Mucosa of descending colon (tissue), 3 donors: ENCODE measurements at regions not wholly inside any gene's neighbourhood (a gene's known extent, or its start where the extent isn't known, plus 50 kb on each side); places are given as distances from the start of the nearest gene placed in this dataset.

ENCODE experiments used
- ATAC-seq: fragments of 200-7000 bp; cut with Tn5 transposase; one replicate; pipeline ENCODE4 v1.9.1; 2020; ENCODE audit warnings: mild to moderate bottlenecking, moderate library complexity
- DNase-seq, 3 donors: peaks; one replicate each; pipeline ENCODE4 v3.0.0-alpha.2; 2020
- H3K36me3 ChIP-seq: fragments of 200-600 bp; one replicate; pipeline ENCODE4 v1.8.0; 2021; ENCODE audit warnings: low read depth, mild to moderate bottlenecking
- H3K4me1 ChIP-seq: fragments of 200-600 bp; one replicate; pipeline ENCODE4 v1.8.0; 2021; ENCODE audit warnings: low read depth, mild to moderate bottlenecking
- H3K4me3 ChIP-seq: fragments of 200-600 bp; one replicate; pipeline ENCODE4 v1.8.0; 2021; ENCODE audit warnings: mild to moderate bottlenecking
- H3K9me3 ChIP-seq: fragments of 200-600 bp; one replicate; pipeline ENCODE4 v1.8.0; 2021; ENCODE audit warnings: mild to moderate bottlenecking
- intact Hi-C, 2 donors: fragments of 100-400 bp; cut with DNase I in 1 of 2; cut with micrococcal nuclease in 1 of 2; formaldehyde crosslinking; loops; one replicate each; pipeline versions ENCODE4 v1.11.0 to v1.11.1; 2022; cut with DNase I, micrococcal nuclease
- TF ChIP-seq, protein P1 (sequence below): fragments of 200-600 bp; IDR thresholded peaks from one replicate; pipeline ENCODE4 v1.8.0; 2022; ENCODE audit warnings: antibody characterized with exemption, mild to moderate bottlenecking
- donor health status: DM: no; HTN: no; CAD: no; lungs with moderate emphysema.
- donor health status: DM: no; HTN: no; CAD: no.
- donor health status: DM: no; HTN: yes; CAD: no.

DNA sequence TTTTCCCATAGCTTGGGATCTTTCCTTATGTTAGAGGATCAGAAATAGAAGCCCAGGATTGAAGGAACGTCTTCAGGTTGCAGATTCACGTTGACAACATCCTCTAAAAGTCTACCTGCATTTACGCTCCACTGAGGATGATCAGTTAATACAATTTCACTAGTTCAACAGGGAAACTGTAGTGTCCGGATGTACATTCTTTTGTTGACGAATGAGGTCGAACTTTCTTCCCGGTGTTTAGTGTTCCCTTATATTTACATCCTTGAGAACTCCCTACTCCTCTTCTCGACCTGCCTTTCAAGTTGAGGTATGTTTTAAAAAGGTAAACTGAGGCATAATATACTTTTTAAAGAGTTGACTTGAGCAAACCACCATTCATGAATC, 74.8 kb downstream of the SIK1 start:
- no peaks in the 10 kb centered on the region for H3K36me3 ChIP-seq
- H3K4me3 ChIP-seq = no peak overlapping the region
- intact Hi-C loops = no loop called here
- no peaks in the 10 kb centered on the region for H3K4me1 ChIP-seq
- TF ChIP-seq, protein P1, sequence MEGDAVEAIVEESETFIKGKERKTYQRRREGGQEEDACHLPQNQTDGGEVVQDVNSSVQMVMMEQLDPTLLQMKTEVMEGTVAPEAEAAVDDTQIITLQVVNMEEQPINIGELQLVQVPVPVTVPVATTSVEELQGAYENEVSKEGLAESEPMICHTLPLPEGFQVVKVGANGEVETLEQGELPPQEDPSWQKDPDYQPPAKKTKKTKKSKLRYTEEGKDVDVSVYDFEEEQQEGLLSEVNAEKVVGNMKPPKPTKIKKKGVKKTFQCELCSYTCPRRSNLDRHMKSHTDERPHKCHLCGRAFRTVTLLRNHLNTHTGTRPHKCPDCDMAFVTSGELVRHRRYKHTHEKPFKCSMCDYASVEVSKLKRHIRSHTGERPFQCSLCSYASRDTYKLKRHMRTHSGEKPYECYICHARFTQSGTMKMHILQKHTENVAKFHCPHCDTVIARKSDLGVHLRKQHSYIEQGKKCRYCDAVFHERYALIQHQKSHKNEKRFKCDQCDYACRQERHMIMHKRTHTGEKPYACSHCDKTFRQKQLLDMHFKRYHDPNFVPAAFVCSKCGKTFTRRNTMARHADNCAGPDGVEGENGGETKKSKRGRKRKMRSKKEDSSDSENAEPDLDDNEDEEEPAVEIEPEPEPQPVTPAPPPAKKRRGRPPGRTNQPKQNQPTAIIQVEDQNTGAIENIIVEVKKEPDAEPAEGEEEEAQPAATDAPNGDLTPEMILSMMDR = no peak
- DNase-seq (no peak), ATAC-seq (no peak)
- H3K9me3 ChIP-seq = no peaks in the 10 kb centered on the region

DNA sequence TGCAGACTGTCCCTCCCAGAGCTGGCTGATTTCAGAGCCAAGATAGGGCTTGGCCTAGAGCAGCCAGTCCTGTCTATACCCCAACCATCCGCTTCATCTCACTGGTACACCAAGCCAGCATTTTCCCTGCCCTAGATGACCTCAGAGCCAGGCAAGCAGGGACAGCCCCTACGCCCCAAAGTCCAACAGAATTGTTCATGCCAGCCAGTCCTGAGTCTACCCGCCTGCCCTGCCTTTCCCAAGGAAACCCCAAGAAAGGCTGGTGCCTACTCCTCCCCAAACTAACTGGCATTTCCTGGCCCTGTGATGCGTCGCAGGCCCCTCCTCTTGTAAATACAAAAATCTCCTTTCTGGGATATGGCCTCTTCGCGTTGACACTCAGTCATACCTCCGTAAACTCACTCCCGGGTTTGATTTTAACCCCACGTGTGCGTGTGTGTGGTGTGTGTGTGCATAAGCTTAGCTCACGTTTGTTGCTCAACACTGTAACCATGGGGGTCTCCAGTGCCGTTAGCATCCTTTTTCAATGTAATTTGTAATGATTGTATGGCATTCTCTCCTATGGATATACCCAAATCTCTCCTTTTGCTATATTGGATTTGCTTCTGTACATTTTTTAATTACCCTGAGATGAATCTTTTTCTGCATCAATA, 75.3 kb downstream of the SIK1 start:
- intact Hi-C loops = no loop called here
- ATAC-seq = no peak
- no peak overlapping the region for H3K4me3 ChIP-seq
- H3K9me3 ChIP-seq = no peaks in the 10 kb centered on the region
- DNase-seq = no peak
- H3K4me1 ChIP-seq = no peaks in the 10 kb centered on the region
- H3K36me3 ChIP-seq = no peaks in the 10 kb centered on the region
- TF ChIP-seq, protein P1 = no peak

DNA sequence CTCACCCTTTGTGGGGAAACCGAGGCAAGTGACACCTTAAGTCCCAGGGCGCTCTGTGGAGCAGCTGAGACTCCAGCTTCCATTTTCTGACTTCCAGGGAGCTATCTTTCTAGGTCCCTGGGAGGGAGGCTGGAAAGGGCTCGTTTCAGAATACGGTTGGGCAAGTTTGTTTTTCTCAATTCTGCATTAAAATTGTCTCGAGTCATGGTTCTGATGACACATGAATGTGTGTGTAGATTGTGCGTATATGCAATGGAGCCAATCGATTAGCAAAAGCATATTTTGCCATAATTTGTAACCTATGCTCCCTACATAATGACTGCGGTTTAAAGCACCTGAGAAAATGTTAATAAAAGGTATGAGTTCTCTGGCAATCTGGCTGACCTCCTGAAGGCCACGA, 77.3 kb downstream of the SIK1 start:
- Histone ChIP-seq H3K36me3 (no peaks in the 10 kb centered on the region), H3K4me1 (peaks cover 5% of the 10 kb centered on the region), H3K9me3 (no peaks in the 10 kb centered on the region), H3K4me3 (no peak overlapping the region)
- intact Hi-C loops = no loop called here
- DNase-seq (no peak), ATAC-seq (no peak)
- TF ChIP-seq, protein P1 = no peak

DNA sequence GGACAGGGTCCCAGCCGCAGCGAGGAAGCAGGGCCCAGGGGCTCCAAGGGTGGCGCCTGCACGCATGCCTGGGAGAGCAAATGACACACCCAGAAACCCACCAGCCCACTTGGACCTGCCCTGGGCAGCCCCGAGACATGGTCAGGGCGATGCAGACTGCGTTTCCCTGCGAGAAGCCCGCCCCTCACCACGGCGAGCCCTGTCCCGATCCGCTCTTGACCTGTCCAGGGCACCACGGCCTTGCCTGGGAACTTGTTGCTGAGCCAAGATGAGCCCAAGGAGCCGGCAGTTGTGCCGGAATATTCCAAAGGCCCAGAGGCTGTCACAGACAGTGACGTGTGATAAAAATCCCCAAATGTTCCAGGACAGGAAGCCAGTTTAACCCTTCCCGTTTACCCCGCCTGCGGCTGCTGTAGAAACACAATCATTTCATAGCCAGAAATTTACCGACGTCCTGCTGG, 78.1 kb downstream of the SIK1 start:
- no peaks in the 10 kb centered on the region for H3K9me3 ChIP-seq
- H3K4me1 ChIP-seq = peaks cover 13% of the 10 kb centered on the region
- DNase-seq (no peak), ATAC-seq (no peak)
- H3K4me3 ChIP-seq = no peak overlapping the region
- no peaks in the 10 kb centered on the region for H3K36me3 ChIP-seq
- TF ChIP-seq, protein P1 = no peak
- intact Hi-C loops = no loop called here

DNA sequence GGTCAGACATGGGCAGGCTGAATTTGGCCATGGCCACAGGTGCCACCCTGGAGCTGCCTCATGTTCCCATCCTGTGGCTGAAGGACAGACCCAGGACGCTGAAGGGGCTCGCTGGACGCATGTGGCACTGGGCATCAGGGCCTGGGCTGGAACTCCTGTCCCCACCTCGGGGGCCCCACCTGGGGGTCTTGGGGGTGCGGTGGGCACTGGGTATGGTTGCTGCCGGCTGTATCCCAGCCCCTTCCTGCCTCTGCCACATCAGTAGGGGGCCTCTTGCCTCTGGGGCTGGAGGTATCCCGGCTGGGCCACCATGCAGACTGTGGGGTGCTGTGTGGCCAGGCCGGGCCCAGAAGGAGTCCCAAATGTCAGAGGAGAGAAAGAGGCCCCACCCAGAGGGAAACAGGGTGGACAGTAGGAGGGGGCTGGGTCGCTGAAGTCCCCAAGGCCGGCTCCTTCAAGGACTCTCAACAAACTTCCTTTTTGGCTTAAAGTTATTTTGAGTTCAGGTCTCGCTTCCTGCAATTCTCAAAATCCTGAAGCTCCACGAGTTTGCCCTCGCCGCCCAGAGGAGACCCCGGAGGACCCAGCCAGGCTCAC, 78.7 kb downstream of the SIK1 start:
- no peak for ATAC-seq
- intact Hi-C loops = no loop called here

More for the DNA sequence above, 78.7 kb downstream of the SIK1 start:
- Histone ChIP-seq H3K9me3 (no peaks in the 10 kb centered on the region), H3K36me3 (no peaks in the 10 kb centered on the region), H3K4me1 (peaks cover 19% of the 10 kb centered on the region), H3K4me3 (no peak overlapping the region)
- TF ChIP-seq, protein P1 = no peak
- DNase-seq = no peak
